Activated CD8-positive, alpha-beta T cell treated with anti-CD3 and anti-CD28 coated beads for 36 hours (primary cell): ENCODE measurements at regions not wholly inside any gene's neighbourhood (a gene's known extent, or its start where the extent isn't known, plus 50 kb on each side); places are given as distances from the start of the nearest gene placed in this dataset.

ENCODE experiments used
- ATAC-seq: fragments of 200-7000 bp; cut with Tn5 transposase; one replicate; pipeline ENCODE4 v1.10.0; 2021; ENCODE audit warnings: mild to moderate bottlenecking, moderate library complexity
- CTCF ChIA-PET: fragments of 350-600 bp; sonication (Branson Sonifier 250); formaldehyde crosslinking; loops from one replicate; lab custom pipeline; 2021; ENCODE audit warnings: antibody characterized with exemption; lab: Charles Lee
- POLR2A ChIA-PET: fragments of 350-600 bp; sonication (Branson Sonifier 250); formaldehyde crosslinking; loops from one replicate; lab custom pipeline; 2021; ENCODE audit warnings: antibody characterized with exemption; lab: Charles Lee
- DNase-seq: peaks from one replicate; pipeline ENCODE4 v3.0.0-alpha.2; 2020
- H3K27ac Mint-ChIP-seq: one replicate; pipeline ENCODE4 v1.8.0; 2021; ENCODE audit warnings: mild to moderate bottlenecking, mixed read lengths
- H3K27me3 Mint-ChIP-seq: one replicate; pipeline ENCODE4 v1.8.0; 2021; ENCODE audit warnings: mixed read lengths
- H3K36me3 Mint-ChIP-seq: one replicate; pipeline ENCODE4 v1.8.0; 2021; ENCODE audit warnings: low read depth, mixed read lengths
- H3K4me1 Mint-ChIP-seq: one replicate; pipeline ENCODE4 v1.8.0; 2021; ENCODE audit warnings: low read depth, mixed read lengths
- H3K4me3 Mint-ChIP-seq: one replicate; pipeline ENCODE4 v1.8.0; 2021; ENCODE audit warnings: mild to moderate bottlenecking, moderate library complexity, mixed read lengths
- H3K9me3 Mint-ChIP-seq: one replicate; pipeline ENCODE4 v1.8.0; 2021; ENCODE audit warnings: mixed read lengths
- CTCF ChIP-seq: fragments of 200-600 bp; IDR thresholded peaks from one replicate; pipeline ENCODE4 v1.8.0; 2022; ENCODE audit warnings: antibody characterized with exemption, mild to moderate bottlenecking
- intact Hi-C: fragments of 100-400 bp; cut with micrococcal nuclease; formaldehyde crosslinking; loops from one replicate; pipeline ENCODE4 v1.10.0; 2022

- no peak for ATAC-seq
- H3K36me3 Mint-ChIP-seq: no peaks in the 10 kb centered on the region
- ChIA-PET POLR2A (no interaction called here), CTCF (interaction anchor here (1.6 to 1.7 kb wide), 2 partner anchors 11 to 13 kb away, joined by 5 to 6 read pairs; no protein-coding TSS in a partner anchor)
- no peaks in the 10 kb centered on the region for H3K9me3 Mint-ChIP-seq
- no peak overlapping the region for H3K27ac Mint-ChIP-seq
- no peaks in the 10 kb centered on the region for H3K4me1 Mint-ChIP-seq
- no peak overlapping the region for H3K4me3 Mint-ChIP-seq
- no peak for TF ChIP-seq CTCF
- no peak for DNase-seq
- H3K27me3 Mint-ChIP-seq: no peaks in the 10 kb centered on the region
- intact Hi-C loops: no loop called here
Observed at GRCh38 chr9:14415947-14416346, 102.0 kb upstream of the NFIB start.

GRCh38 chr9:14413812-14414211, 99.9 kb upstream of the NFIB start:
- CTCF ChIA-PET: interaction anchor here (1.7 kb wide), 1 partner anchor 16 kb away, joined by 6 read pairs; no protein-coding TSS in a partner anchor

GRCh38 chr9:14412775-14413174, 98.8 kb upstream of the NFIB start:
- intact Hi-C loops: no loop called here
- Mint-ChIP-seq H3K36me3 (no peaks in the 10 kb centered on the region), H3K9me3 (no peaks in the 10 kb centered on the region), H3K27ac (no peak overlapping the region), H3K4me1 (no peaks in the 10 kb centered on the region), H3K27me3 (peaks cover 4% of the 10 kb centered on the region), H3K4me3 (no peak overlapping the region)
- DNase-seq: no peak
- POLR2A ChIA-PET: no interaction called here
- no peak for TF ChIP-seq CTCF
- no peak for ATAC-seq
- CTCF ChIA-PET: interaction anchor here (1.7 kb wide), 1 partner anchor 17 kb away, joined by 6 read pairs; no protein-coding TSS in a partner anchor

More at GRCh38 chr9:14413812-14414211, 99.9 kb upstream of the NFIB start:
- intact Hi-C loops: no loop called here
- Mint-ChIP-seq H3K36me3 (no peaks in the 10 kb centered on the region), H3K27ac (no peak overlapping the region), H3K27me3 (no peaks in the 10 kb centered on the region), H3K4me3 (no peak overlapping the region), H3K9me3 (no peaks in the 10 kb centered on the region), H3K4me1 (no peaks in the 10 kb centered on the region)
- TF ChIP-seq CTCF: no peak
- DNase-seq (no peak), ATAC-seq (no peak)
- POLR2A ChIA-PET: no interaction called here

GRCh38 chr9:14406463-14406862, 92.5 kb upstream of the NFIB start:
- ChIA-PET CTCF (no interaction called here), POLR2A (no interaction called here)
- DNase-seq: no peak
- no peak overlapping the region for H3K4me3 Mint-ChIP-seq
- peaks cover 4% of the 10 kb centered on the region for H3K27me3 Mint-ChIP-seq
- TF ChIP-seq CTCF: no peak
- no peaks in the 10 kb centered on the region for H3K36me3 Mint-ChIP-seq
- intact Hi-C loops: loop anchor here (10.0 kb wide), 1 partner anchor 58 kb away; no protein-coding TSS in a partner anchor
- ATAC-seq: no peak
- H3K4me1 Mint-ChIP-seq: no peaks in the 10 kb centered on the region
- H3K27ac Mint-ChIP-seq: no peak overlapping the region
- H3K9me3 Mint-ChIP-seq: no peaks in the 10 kb centered on the region

GRCh38 chr9:14405176-14405706, 91.3 kb upstream of the NFIB start:
- ChIA-PET CTCF (no interaction called here), POLR2A (no interaction called here)
- Mint-ChIP-seq H3K4me3 (no peak overlapping the region), H3K9me3 (no peaks in the 10 kb centered on the region), H3K27ac (no peak overlapping the region), H3K36me3 (no peaks in the 10 kb centered on the region), H3K4me1 (no peaks in the 10 kb centered on the region), H3K27me3 (peaks cover 4% of the 10 kb centered on the region)
- no peak for ATAC-seq
- no peak for TF ChIP-seq CTCF
- intact Hi-C loops: loop anchor here (10.0 kb wide), 1 partner anchor 60 kb away; no protein-coding TSS in a partner anchor
- DNase-seq: no peak
